HG02973 (cell line): ENCODE measurements at regions not wholly inside any gene's neighbourhood (a gene's known extent, or its start where the extent isn't known, plus 50 kb on each side); places are given as distances from the start of the nearest gene placed in this dataset.

Source experiments
- ATAC-seq: cut with Tn5 transposase; IDR thresholded peaks from one replicate; pipeline ENCODE4 v1.9.1; 2021; ENCODE audit warnings: moderate library complexity; ENCODE audit not compliant: unreplicated experiment

DNA sequence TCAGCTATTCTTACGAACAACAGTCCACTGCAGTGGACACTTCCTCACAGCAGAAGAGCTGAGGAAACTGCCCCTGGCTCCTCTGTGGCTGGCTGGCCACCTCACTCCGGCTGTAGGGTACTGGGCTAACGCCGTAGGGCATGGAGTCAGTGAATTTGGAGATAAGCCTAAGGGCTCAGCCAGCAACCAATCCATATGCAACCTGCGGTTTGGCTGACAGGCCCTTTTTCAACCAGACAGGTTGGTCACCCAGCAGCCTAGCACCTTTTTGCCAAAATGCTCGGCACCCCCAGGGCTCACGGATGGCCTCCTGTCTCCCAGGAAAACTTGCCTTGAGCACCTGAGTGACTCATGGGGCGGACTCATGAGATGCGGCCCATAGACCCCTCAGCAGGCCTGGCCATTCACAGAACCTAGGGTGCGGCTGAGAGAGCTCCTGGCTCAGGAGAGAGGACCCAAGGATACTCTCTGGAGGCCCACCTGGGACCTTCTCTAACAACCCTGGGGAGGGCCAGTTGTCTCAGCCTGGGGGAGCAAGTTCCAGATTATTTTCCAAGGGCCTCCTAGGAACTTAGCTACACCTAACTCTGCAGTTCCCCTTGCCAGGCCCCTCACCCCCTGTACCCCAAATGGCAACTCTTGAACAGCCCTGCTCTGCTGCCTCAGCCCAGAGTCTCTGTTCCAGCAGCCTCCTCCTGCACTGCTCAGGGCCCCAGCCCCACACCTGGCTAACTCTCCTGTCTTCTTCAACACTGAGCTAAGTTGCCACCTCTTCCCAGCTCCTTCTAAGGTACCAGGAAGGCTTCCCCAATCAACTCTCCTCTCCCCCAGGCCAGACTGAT lies 252.1 kb downstream of the CYP26B1 start:
- no peak for ATAC-seq

DNA sequence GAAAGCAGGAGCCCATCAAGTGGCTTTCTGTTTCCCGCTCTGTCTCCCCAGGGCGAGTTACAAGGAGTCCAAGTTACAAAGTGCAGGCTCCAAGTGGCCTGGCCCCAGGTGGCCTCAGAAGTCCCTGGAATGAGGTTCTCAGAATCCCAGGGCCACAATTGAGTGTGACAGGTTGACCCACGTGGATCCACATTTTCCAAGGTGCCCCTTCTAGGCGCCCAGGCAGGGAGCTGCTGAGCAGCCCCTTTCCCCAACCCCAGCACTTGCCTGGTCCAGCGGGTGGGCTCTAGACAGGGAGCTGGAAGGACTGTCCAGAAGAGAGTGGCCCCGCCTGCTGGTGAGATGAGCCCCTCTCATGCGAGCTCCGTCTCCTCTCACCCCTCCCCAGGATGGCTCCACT lies 253.4 kb downstream of the CYP26B1 start:
- ATAC-seq, result no peak

DNA sequence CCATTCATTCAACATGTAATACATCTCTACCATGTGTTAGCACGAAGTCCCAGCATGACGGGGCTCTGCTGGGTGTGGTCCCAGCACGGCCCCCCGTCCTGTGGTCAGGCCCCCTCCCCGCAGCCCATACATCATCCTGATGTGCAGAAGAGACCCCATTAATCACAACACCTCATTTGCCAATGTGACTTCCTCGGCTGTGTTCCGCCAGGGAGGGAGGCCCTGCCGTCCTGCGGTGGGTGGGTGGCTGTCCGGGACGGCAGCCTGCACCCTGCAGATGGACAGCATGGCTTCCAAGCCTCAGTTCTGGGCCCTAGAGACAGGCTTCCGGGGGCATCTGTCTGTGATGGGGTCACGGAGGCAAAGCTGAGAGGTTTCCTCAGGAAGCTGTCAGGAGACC lies 254.0 kb downstream of the CYP26B1 start:
- ATAC-seq, result no peak

DNA sequence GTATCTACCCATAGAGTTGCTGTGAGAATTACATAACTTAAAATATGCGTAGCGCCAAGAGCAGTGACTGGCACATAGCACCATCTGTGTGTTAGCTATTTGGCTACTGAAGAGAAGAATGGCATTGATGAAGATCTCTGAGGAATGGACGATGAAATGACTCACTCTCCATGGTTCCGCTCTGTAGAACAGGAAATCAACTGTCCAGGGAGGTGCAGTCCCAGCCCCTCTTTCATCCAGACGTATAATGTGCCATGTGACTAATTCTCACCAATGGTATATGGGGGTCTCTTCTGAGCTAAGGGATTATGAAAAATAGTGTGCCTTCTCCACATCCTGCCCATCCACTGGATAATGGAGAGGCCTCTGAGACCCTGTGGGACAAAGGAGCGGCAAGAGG lies 254.8 kb downstream of the CYP26B1 start:
- ATAC-seq, result no peak

DNA sequence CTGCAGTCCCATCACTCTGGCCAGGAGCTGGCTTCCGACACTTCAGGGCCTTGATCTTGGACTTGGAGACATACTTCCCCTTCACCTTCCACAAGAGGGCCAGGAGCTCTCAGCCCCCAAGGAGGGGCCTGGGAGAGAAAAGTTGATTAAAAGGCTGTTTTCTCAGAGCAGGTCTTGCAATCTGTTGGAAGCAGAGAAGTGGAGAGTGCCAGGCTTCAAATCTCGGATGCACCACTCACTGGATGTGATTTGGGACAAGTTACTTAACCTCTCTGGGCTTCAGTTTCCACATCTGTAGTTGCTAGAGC lies 255.3 kb downstream of the CYP26B1 start:
- ATAC-seq, result no peak

DNA sequence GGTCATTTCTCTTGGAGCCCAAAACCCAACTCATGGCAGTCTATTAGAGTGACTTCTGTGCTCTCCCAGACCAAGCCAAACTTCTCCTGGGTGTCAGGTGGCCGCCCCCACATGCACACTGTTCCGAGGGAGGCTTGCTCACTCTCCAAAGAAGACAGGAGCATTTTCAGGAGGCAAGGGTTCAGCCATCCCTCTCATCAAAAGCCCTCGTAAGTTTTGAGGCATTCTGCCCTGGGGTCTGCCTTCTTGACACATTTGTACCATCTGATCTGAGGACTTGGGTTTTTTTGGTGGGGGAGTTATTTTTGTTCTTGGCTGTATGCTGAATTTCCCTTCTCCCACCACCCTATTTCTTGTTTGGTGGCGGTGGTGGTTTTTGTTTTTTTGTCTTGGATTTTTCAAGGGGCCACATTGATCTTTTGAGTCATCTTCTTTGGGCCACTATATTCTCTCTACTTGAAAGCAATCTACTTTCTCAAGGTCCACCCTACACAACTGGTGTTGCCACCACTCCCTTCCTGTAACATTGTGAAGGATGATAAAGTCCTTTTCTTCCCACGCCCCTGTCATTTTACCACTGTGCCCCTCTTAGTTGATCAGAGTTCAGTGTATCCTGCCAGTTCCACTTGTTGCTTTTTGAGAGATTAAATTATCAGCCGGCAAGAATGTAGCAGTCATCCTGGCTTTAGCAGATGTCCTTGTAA lies 255.8 kb downstream of the CYP26B1 start:
- no peak for ATAC-seq

DNA sequence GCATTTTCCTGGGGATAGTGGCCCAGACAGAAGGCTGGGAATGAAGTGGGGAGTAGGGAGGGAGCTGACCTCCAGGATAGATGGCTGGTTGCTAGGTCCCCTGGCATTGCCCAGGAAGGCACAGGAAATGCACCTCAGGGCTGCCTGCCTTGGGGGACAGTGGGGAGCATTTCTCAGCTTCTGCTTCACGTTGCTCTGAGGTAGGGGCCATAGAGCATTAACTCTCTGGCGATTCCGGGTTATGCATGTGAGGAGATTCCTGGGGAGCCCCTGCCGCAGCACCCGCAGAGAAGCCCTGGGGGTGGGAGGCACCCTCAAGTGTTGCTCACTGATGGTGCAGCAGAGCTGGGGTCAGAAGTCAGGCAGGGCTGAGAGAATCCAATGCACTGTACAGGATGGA lies 256.5 kb downstream of the CYP26B1 start:
- ATAC-seq, result no peak

DNA sequence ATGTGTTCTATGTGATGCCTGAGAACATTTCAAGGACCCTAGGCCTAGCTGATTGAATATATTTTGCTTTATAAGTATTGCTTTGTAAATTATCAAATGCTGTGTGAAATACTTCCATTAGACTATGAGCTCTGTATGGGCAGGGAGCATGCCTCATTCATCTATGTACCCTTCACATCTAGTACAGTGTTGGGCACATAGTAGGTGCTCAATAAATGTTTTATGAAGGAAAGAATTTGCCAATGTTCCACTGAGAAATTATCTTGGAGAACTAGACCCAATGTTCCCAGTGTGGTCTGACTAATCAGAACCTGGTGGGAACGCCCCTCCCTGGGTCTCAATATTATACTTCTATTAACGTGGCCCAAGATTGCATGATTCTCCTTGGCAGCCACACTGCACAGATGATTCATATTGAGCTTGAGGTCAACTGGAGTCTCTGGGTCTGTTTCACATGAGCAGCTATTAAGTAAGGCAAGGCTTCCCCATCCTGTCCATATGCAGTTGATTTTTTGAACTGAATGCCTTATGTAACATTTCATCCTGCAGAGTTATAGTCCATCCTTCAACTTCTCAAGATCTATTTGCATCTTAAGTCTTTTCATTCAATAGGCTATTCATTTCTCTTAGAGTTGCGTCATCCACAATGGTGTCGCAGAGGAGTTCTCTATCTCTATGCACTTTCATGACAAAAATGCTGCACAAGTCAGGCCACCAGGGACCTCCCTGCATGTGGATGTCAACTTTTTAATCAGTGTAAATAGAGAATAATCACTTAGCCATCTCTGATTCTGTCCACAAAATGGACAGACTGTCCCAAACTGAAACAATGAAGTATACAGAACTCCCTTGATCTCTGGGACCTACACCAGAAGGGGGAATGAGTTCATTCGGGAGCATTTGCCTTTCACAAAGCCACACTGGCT lies 257.6 kb downstream of the CYP26B1 start:
- no peak for ATAC-seq

DNA sequence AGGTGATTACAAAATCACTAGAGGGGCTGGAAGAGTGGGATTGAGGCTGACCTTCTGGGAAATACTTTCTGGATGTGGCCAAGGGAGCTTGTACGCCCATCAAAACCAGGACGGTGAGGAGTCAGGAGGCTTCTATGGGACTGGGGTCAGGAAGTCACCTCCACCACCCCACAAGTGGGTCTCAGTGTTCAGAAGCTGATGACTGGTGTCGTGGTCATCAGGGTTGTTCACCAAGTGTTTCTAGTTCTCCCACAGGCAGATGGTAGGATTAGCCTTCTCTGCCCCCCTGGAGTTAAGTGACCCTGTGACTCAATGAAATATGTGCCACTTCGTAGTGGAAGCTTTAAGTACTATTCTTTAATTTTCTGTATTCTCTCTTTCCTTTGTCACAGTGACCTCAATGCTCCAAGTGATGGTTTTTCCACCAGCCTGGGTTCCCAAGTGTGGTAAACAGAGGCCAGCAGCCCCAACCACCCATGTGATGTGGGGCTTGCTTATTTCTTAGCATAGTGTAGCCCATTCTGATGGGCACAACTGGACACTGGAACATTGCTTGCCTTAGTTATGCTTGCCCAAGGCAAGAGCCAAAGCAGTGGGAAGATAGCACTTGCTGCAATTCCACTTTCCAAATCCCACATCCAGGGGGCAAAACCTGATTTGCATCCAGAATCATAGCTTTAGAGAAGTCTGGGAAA lies 258.8 kb downstream of the CYP26B1 start:
- ATAC-seq, result no peak

DNA sequence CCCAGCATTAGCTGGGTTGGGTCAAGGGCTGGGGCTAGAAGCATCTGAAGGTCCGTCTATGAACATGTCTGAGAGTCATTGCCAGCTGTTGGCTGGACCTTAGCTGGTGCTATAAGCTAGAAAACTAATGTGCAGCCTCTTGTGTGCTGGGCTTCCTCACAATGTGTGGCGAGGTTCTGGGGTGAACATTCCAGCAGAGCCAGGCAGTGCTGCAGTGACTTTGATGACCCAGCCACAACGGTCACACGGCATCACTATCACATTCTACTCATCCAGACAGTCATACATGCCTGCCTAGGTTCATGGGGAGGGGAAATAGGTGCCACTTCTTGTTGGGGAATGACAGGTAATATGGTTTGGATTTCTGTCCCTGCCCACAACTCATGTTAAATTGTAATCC lies 260.5 kb downstream of the CYP26B1 start:
- no peak for ATAC-seq

DNA sequence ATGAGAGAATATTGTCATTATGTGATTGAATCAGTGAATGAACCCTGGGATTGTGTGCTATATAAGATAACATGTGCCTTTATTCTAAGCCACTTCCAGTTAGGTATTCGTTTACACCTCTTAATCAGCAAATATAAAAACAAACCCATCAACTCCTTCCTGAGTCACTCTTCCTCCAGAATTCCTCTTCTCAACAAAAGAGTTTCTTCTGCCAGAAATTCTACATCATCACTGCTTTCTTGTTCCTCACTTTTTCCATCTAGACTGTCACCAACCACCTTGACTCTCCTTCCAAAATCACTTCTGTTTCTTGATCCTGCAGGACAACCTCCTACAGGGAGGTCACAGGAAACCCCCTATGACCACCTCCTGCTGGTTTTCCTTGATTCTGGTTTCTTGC lies 261.4 kb downstream of the CYP26B1 start:
- no peak for ATAC-seq

DNA sequence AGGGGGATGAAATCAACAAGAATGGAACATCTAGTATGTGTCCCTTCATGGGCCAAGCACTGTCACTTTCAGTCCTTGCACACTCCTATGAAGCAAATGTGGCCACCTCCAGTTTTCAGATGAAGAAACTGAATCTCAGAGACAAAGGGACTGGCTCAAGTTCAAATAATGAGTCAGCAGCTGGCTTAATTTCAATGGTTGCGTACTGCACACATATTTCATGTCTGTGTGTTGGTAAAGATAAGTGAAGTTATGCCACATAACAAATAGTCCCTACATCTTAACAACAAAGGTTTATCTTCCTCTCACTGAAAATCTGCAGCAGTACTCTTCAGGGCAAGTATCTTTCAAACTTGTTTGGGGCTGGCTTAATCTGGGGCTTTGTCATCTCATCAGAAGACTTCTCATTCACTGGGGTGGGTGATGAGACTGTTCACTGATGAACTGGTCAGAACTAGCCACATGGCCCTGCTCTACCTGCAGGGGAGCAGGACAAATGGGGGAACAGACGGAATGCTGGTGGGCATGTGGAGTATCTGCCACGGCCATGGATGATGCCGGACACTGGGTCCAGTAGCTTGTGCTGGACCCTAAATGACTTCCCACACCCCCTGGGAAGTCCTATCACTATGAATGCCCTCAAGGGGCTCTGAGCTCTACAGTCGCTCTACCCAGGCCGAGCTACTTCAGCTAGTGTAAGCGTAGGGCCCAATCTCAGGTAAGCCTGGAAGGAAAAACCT lies 263.2 kb downstream of the CYP26B1 start:
- ATAC-seq, result no peak

DNA sequence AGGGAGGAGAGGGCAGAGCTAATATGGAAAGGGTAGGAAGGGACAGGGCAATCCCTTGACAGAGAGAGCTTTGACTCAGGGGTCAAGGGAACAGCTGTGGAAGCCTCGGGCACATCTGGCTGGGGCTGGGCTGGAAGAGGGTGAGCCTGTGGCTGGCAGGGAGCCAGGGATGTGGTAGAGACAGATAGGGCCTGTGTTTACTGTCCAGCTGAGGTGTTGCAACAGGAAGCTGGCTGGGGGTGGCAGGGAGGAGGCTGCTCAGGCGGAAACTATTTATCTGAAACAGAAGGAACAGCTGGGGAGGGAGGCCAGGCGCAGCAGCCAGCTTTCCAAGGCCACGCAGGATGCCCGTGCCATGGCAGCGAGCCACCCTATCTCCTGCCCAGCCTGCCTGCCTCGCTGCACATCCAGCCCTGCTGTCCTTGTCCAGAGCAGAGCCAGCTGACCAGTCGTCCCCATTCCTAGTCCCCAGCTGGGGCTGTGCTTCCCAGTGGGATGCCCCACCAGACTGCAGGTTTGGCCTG lies 264.7 kb downstream of the CYP26B1 start:
- no peak for ATAC-seq

DNA sequence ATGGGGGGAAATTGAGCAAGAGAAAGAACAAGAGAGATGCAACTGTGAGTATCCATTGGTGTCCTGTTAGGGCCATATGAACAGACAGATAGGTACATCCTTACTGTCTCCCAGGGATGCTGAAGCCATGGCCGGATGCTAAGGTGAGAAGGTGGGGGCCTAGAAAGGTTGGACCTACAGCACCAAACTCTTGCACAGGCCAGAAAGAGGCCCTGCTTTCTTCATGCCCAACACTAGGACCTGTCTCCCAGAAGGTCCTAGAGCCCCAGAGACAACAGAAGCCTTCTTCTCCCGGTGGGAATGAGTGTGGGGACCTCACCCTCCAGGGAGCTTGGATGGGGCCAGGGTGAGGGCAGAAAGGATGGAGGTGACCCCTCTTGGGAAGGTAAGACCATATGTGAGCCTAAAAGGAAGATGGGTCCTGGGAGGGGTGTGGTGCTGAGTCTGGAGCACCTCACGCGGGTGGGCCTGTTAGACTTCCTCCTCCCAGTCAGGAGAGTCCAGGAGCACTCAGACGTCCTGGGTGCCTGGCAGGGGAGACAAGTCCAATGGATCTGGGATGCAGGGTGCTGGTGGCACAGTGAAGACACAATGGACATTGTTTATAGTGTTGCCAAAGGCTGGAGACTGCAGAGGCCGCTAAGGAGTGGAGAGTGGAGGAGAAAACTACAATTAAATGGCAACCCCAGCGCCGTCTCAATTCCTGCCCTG lies 265.3 kb downstream of the CYP26B1 start:
- ATAC-seq, result no peak

DNA sequence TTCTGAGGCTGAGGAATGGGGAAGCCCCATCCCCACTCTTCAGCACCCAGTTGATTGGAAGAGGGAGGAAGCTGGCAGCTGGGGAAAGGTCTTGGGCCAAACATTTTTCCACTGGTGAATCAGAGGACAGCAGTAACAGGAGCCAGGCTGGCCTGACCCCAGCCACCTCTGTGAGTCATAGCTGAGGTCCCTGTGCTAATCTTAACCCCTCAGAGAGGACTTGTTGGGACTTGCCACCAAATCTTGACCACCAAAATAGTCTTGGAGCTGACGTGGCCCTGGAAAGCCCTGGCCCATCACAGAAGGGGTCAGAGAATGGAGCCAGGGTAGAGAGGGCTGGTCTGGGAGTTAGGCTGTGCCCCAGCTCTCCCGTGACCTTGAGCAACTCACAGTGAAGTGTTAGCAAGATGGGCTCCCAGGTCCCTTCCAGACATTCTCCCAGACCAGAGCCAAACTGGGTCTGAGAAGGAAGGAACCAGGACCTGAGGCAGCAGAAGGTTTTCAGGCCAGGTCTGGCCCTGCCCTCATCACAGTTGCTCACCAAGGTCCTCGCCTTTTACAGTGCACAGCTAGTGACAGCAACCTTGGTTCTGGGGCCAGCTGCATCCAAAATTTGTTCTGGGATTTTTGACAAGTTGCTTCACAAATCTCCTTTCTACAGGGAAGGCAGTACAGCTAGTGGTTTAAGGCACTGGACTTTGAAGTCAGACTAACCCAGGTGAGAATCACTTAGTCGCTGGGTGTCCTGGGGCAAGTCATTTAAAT lies 266.6 kb downstream of the CYP26B1 start:
- no peak for ATAC-seq

DNA sequence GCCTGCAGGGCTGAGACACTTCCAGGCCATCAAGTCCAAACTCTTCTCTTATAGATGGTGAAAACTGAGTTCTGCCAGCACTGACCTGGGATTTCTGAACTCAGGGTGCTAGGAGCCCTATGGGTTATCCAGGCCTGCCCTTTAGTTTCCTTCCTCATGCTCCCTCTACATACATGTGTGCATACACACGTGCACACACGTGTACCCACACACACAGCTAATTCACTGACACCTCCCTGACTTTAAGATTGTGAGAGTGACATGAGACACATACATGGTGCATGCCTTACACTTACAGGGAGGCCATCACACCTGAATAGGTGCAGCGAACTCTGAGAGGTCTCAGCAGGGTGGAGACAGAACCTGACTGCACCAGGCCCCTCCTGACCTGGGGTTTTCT lies 267.4 kb downstream of the CYP26B1 start:
- no peak for ATAC-seq

DNA sequence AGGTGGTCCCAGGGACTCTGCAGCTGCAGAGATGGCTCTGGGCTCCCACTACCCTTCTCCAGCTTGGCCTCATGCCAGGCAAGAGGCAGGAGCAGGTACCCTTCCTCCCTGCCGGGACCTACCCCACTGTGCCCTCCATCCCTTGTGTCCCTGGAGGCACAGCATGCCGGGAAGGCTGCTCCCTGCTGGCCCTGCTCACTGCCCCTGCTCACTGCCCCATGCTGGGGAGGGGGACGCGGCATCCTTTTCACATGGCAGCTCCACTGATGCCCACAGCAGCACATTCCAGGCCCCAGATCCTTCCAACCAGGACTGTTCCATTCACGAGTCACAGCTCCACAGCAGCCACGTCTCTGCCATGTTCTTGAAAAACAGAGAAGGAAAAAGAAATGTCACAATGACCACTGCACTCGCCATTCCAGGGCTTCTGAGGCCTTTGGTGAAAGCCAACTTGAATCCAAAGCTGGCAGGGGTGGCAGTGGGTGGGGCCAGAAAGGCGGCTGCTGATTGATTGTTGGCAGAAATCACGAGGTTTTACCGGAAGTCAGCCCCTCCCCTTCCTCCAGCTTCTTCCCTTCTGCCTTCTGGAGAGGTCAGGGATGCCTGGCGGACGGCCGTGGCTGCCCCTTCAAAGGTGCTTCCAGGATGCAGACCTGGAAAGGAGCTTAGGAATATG lies 268.0 kb downstream of the CYP26B1 start:
- no peak for ATAC-seq
